ENCODE measurements at regions not wholly inside any gene's neighbourhood (a gene's known extent, or its start where the extent isn't known, plus 50 kb on each side); places are given as distances from the start of the nearest gene placed in this dataset.
"Not testable (repeated sequence)": the region's sequence is repeated elsewhere in the genome, so short reads cannot be mapped to it uniquely, and the experiment has no call there.

DNA sequence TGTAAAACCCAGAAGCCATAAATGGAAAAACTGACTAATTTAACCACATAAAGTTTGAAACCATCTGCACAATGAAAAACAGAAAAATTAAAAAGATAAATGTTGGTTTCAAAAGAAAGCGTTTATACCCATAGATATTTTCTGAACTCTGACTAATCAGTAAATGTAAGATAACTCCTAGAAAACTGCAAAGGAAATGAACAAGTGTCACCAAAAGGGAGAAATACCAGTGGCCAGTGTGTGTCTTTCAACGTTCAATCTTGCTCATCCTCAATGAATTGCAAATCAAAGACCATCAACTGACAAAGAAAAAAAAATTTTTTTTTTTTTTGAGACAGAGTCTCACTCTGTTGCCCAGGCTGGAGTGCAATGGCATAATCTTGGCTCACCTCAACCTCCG, 180.1 kb downstream of the SYK start:
- DNase-seq, result no peak

DNA sequence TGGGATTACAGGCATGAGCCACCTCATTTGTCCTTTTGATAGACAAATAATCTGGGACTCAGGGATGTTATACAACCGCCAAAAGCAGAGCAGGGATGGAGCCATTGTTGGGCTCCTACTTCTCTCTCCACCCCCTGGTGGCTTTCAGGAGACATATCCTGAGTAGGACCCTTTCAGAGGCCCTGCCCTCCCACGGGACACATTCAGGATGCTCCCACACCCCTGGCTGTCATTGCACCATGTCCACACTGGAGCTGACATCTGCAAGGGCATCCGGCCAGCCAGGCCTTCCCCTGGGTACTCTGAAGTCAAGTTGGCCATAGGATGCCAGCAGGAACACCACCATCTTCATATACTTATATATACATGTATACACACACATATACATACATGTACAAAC, 181.8 kb downstream of the SYK start:
- no peak for DNase-seq

DNA sequence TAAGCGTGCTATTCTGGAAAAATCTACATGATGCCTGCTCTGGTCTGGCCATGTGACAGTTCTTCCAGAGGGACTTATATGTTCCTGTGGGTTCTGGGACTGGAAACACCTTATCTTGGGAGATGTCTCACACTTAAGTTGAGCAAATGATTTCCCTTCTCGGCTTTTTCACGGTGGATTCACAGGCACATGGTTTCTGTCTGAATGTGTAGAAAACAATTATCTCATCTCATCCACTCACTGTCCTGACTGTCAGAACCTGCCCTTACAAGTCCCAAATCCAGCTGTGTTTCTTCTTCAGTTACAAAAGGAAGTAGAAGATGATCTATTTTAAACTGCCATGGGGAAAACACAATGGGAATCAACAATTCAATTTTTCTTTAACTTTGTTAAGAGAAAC, 184.0 kb downstream of the SYK start:
- no peak for DNase-seq

DNA sequence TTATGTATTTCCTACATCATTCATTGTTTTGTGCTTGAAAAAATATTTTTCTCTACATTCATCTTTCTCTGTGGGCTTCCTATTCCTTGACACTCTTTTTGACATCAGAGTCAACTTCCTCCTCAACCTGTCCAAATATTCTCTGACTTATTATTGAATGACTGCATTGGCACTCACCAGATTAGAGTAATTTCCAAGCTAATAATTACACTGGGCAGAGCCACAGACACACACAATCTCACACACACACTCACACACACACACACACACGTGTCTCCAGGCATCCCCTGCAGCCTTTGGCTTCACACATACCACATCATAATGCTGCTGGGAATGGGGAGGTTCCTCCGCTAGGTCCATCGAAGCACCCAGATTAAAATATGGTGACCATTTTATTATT, 184.5 kb downstream of the SYK start:
- no peak for DNase-seq

DNA sequence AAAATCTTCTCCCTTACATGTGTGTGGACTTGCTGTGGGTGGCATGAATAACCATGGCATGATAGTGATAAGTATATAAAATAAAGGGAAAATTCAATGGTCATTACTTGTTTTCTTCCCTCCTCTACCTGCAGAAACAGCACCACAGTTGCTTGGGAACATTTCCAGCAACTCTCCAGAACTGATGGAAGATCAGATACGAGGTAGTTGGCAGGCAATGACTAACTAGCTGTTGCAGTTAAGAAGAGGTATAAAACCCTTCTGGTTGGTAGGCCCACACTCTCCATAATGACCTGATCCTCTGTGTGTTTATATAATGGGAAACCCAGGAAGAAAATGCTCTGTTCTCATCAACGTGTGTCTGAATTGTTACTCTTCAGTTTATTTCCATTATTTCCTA, 185.9 kb downstream of the SYK start:
- no peak for DNase-seq

DNA sequence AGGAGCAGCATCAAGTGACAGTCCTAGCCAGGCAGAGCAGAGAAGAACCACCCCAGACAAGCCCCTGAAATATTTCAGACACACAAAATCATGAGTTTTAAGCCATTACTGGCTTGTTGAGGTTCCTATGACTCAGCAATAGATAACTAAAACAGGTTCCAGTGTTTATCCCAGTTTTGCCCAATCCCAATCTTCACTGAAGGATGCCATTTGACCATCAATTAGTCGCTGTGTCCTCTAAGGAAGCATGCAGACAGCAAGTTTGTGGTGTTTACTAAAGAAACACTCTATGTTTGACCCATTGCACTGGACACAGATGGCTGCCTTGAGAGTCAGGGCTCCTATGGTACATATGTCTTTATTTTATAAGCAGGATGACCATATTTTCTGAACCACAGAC, 186.7 kb downstream of the SYK start:
- DNase-seq, result no peak

DNA sequence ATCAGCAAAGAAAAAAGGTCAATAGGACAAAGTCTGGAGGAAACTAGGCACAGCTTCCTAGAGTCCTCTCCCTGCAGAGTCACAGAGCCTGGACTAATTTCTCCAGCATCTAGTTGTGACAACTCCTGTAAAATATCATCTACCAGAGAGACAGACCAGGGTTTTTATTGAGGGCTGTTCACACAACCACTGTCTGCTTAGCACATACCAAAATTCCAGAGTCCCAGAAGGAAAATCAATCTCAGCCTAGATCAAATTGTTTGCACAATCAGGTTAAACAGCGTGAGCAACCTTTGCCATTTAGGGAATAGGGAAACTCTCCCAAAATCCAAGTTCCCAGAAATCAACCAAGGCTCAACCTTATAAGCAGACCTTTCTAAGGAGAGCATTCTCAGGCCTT, 190.3 kb downstream of the SYK start:
- DNase-seq, result no peak

DNA sequence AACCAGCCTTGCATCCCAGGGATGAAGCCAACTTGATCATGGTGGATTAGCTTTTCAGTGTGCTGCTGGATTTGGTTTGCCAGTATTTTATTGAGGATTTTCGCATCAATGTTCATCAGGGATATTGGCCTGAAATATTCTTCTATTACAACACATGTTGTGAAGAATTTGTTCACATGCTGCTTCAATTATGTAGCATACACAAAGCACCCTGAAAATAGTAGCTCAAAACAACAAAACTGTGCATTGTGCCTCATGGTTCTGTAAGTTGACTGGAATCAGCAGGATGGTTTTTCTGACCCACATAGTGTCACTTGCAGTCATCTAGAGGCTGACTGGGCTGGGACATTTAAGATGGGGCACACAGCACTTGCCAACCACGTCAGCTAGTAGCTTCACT, 193.9 kb downstream of the SYK start:
- no peak for DNase-seq

DNA sequence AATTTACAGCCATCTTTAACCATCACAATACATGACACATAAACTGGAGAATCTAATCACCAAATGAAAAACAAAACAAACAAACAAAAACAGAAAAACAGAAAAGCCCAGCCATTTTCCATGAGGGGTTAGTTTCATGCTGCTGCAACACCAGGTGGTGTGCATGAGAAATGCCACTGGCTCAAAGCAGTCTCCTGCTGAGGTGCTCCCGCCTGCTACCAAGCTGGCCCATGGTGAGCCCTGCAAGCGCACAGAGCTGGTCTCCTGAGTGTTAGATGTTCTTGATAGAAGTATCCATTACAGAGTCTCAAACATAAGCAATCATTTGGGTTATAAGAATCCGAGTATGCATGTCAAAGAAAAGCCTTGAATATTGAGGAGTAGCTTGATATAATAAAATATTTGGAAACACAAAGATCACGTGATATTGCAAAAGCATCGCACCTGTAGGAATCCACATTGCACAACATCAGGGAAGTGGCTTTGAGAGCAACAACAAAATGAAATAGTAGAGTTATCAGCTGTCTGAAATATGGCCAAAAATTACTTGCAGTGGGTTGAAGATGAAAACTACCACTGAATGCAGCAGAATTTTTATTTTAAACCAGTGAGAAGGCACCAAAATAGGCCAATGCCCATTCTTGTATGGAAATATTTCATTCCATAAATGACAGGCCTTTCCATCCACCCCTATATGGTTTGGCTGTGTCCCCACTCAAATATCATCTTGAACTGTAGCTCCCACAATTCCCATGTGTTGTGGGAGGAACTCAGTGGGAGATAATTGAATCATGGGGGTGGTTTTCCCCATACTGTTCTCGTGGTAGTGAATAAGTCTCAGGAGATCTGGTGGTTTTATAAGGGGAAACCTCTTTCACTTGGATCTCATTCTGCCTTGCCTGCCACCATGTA, 194.8 kb downstream of the SYK start:
- DNase-seq, result no peak

DNA sequence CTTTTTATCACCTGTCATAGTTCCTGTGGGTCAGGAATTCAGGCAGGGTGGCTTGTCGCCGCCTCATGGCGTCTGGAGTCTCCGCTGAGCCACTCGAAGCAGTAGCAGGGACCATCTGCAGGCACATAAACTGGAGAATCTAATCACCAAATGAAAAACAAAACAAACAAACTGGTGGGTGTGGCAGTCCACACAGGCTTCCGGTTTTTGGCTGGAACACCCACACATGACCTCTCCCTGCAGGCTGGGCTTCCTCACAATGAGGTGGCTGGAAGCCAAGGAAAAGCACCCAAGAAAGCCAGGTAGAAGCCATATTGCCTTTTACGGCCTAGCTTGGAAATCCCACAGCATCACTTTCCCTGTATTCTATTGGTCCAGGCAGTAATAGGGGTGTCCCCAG, 197.0 kb downstream of the SYK start:
- no peak for DNase-seq

DNA sequence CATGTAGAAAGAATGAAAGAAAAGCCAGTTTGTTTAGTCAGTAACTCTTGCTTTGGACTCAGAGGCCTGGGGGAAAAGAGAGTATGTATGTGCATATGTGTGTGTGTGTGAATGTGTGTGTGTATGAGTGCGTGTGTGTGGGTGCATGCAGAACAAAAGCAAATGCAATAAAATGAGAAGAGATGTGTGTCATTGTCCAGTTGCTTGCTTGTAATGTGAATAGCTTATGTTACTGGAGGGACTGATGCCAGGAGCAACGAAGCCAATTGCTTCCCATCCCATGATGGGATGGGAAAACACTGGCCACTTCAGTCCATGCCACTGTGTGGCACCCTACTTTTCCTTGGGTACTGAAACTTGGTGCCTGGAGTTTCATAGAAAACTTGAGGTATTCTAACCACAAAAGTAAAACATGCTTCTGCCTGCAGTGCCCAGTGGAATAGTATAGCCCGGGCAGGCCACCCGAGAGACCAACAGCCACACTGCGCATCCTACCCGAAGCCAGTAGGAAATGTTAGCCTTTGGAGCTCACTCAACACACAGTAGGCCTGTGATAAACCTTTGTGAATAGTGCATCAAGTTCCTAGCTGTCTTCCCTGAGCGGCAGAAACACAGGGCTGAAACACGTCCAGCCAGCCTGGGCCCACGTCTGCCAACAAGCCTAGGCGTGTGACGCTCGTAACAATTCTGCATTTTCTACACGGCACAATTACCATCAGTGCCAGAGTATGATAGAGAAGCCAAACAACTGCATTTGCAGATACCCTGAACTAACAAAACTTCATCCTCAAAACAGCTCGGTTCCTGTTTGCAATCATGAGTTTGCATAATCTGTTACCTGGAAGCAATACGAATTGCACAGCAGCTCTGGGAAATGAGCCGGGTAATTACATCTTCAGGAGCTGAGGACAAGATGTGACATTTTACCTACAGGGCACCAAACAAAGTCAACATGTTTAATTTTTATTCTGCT, 198.1 kb downstream of the SYK start:
- DNase-seq, result no peak

DNA sequence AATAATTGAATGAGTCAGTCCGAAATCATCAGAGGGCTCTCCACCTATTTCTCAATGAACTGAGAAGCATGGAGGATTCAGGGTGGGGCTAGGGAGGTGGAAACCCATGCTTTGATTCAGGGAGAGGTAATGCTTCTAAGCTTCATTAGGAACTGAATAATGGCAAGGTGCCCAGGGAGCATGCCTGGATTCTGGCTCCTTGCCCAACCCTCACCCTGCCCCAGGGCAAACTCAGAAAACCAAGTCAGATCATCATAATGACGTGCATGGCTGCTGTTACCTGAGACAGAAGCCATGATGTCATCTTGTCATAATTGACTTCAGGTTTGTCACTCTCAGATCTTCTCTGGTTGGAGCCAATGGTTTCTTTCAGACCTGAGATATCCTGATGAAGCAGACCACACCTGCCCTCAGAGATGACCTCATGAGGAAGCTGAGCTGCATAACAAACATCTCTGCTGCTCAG, 199.6 kb downstream of the SYK start:
- no peak for DNase-seq

DNA sequence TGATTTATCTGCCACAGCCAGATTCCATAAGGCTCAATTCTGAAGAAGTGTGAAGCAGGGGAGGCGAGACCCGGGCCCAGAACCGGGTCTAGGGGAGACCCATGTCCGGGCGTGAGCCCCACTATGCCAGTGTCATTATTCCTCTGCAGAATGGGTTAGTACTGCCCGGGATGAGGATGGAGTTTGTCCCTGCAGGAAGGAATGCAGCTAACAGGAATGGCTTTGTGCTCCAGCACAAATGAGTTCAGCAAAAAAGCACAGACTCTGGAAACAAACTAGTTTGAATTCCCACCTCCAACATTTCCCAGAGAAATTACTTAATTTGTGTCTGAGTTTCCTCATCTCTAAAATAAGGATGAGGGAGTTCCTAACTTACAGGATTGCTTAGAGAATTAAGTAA, 202.9 kb downstream of the SYK start:
- DNase-seq, result no peak

DNA sequence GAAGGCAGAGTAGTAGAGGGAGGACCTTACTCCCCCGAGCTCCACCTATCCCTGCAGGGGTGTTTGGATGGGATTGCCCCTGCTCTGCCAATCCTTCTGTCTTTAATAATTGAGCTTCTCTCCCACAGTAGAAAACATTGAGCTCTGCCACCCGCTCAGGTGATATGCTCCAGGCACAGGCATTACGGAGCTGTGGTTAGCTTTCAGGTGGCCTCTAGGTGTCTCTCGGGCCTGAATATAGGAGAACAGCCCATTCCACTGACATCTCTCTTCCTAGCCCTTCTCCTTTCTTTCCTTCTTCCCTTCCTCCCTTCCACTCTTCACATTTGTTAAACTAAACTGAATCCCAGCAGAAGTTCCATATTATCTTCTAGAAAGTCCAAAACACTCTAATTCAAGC, 203.4 kb downstream of the SYK start:
- DNase-seq, result no peak

DNA sequence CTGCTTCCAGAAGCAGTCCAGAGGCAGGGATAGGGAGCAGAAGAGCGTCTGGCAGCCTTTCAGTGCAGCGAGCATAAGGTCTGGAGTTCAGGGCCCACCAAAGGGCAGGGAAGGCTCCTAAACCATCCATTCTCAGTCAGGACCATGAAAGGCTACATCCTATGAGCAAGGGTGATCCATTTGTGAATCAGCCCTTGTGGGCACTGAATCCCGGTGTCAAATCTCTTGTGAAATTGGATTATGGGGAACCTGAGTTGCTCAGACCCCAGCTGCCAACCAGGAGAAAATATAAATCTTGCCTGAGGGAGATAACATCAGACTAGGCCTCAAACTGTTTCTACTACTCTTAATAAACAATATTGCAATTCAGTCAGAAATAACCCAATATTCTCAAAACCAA, 204.4 kb downstream of the SYK start:
- DNase-seq, result no peak

DNA sequence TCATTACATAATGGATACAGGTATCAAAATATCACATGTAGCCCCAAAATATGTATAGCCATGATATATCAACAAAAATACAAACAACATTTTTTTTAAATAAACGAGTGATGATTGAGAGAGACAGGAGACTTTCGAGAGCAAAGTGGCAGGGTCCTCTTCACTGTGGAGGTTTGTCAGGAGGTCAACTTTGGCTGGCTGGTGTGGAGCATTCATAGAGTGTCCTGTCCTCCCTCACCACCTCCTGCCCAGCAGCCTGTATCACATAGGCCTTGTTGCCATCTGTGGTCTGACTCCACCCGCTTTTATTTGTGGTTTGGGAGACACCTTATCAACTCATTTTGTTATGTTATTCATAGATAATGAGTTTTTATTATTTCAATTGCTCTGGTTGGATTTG, 206.9 kb downstream of the SYK start:
- no peak for DNase-seq

DNA sequence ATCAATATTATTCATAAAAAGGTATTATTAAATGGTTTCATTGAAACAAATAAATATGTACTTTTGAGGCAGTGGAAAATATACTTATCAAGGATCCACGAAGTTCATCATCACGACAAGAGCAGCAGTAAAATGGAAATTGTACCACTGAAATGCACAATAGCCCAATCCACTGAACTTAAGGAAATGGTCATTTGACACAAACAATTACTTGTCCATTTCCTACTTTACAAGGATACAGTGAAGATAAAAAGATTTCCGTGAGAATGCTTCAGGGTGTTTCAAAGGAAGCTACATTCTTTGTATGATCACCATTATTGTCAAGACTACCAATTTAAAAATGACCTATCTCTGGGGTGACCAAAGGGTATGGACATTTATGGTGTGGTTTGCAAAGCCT, 210.3 kb downstream of the SYK start:
- no peak for DNase-seq

DNA sequence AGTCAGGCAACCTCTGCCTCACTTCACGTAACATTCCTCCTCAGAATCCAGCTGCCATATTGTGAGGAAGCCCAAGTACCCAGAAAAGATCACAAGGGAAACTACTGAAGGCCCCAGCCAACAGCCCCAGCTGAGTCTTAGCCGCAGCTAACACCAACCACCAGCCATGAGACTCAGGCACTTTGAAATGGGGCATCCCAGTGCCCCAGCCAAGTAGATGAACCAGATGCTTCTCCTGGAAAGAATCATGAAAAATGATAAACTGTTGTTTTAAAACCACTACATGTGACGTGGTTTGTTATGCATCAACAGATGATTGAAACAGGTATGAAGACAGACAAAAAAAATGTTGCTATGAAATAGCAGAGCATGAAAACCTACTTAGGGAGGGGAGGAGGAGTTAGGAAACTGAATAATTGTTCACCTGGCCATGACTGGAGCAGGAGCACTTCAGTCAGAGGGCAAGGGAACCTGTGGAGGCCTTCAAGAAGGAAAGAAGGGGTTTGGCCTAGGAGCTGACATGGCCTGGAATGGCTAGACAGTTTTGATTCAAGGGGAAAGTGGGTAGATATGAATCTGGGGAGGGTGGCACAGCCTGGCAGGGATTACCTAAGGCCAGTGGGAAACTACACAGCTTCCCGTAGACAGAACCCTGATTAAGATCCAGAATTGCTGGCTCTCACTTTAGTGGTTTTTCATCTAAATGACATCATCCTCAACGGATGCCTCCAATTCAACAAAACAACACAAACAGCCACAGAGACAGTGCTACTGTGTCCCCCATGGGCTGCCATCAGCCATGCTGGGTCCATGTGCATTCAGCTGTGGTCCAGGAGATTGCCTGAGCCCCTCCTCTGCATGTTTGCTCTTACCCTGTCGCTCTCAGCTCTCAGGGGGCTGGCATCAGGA, 211.6 kb downstream of the SYK start:
- DNase-seq, result no peak

DNA sequence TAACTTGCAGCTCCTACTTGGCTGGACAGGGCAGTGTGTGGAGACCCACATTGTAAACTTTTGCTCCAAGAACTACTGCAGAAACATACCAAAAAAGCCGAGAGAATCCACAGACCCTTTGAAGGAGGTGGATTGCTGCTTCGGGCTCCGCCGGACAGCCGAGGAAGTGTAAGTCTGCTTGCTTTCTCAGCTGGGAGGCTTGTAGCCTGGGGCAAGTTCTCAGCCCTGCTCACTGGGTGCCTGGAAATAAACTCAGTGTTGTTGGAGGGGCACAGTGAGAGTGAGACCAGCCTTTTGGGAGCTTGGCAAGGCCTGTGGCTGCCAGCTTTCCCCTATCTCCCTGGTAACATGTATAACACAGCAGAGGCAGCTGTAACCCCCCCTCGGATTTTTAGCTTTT, 215.6 kb downstream of the SYK start:
- no peak for DNase-seq

DNA sequence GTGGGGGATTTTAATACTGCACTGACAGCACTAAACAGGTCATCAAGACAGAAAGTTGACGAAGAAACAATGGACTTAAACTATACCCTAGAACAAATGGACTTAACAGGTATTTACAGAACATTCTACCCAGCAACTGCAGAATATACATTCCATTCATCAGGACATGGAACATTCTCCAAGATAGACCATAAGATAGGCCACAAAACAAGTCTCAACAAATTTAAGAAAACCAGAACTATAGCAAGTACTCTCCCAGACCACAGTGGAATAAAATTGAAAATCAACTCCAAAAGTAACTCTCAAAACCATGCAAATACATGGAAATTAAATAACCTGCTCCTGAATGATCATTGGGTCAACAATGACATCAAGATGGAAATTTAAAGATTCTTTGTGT, 218.3 kb downstream of the SYK start:
- not testable (repeated sequence) for DNase-seq

DNA sequence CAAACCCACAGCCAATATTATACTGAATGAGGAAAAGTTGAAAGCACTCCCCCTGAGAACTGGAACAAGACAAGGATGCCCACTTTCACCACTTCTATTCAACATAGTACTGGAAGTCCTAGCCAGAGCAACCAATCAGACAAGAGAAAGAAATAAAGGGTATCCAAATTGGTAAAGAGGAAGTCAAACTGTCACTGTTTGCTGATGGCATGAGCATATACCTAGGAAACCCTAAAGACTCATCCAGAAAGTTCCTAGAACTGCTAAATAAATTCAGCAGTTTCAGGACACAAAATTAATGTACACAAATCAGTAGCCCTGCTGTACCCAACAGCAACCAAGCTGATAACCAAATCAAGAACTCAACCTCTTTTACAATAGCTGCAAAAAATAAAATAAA, 220.0 kb downstream of the SYK start:
- DNase-seq, result not testable (repeated sequence)

DNA sequence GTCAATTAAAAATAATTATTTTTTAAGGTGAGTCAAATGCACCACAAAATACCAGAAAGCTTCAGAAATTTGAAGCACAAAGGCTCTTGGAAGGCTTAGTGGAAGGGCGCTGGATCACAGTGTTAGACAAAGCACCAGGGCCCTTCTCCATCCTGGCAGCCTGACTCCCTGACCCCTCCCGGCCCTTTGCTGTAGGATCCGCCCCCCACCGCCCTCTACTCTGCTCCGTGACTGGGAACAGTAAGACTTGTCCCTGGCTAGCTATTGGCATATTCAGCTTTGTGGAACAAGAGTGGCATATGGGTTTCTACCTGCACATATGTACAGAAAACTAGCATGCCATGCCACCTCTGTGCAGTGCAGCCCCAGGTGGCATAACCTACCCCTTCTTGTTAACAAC, 222.1 kb downstream of the SYK start:
- DNase-seq, result no peak

DNA sequence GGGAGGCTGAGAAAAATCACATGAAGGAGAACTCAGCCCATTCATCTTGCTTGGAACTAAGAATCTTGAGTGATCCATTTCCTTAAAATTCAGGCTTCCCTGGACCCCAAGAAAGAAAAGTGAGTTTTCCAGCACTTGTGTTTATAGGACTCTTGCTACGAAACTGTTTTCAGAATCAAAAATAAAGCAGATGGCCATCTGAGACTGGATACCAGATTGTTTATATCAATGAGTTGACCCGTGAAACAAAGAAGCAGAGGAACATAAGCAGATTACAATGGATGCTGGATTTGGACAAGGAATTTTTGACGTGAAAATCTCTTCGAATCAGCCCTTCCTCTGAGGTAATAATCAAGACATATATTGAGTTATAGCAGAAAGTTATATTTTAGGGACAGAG, 223.2 kb downstream of the SYK start:
- DNase-seq, result no peak

All from CD4-positive, alpha-beta T cell treated with Interleukin-6 for 4 hours (primary cell).